ENCODE measurements at regions not wholly inside any gene's neighbourhood (a gene's known extent, or its start where the extent isn't known, plus 50 kb on each side); places are given as distances from the start of the nearest gene placed in this dataset.
"Not testable (repeated sequence)": the region's sequence is repeated elsewhere in the genome, so short reads cannot be mapped to it uniquely, and the experiment has no call there.

DNA sequence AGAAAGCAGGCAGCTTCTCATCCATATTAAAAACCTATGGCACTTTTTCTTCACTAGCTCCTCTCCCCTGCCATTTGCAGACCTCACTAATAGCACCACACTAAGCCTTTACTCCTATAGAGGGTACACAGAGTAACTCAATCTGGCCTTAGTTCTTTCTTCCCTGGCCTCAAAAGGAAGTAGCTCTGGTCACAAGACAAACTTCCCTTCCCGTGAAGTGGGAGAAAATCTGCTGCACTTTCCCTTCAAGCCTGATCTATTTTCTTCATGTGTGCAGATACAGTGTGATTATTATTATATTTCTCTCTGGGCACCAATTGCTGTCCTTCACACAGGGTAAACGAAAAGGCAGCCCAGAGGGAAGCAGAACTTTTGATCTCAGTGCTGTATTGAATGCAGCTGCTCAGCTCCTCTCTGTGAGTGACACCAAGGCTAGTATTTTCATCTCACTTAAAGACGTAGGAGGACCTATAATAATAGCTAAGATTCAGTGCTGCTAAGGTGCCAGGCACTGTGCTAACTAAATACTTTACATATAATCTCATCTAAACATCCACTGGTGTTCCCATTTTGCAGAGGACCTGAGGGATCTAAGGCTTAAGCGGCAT, 61.9 kb upstream of the RASGRP1 start:
- Histone ChIP-seq H3K9me3 (ENCODE audit: control insufficient read depth, insufficient read depth, low read depth, low read length) (no peaks in the 10 kb centered on the region), H3K27me3 (ENCODE audit: control insufficient read depth, insufficient read depth, low read length) (no peaks in the 10 kb centered on the region), H3K36me3 (ENCODE audit: control insufficient read depth, insufficient read depth, low read length) (no peaks in the 10 kb centered on the region), H3K4me1 (ENCODE audit: control insufficient read depth, insufficient read depth, low read length) (no peaks in the 10 kb centered on the region), H3K4me3 (ENCODE audit: low read depth, low read length) (no peak overlapping the region), H3K9ac (ENCODE audit: low read length) (no peak overlapping the region), H3K27ac (ENCODE audit: low read depth, low read length) (no peak overlapping the region)

DNA sequence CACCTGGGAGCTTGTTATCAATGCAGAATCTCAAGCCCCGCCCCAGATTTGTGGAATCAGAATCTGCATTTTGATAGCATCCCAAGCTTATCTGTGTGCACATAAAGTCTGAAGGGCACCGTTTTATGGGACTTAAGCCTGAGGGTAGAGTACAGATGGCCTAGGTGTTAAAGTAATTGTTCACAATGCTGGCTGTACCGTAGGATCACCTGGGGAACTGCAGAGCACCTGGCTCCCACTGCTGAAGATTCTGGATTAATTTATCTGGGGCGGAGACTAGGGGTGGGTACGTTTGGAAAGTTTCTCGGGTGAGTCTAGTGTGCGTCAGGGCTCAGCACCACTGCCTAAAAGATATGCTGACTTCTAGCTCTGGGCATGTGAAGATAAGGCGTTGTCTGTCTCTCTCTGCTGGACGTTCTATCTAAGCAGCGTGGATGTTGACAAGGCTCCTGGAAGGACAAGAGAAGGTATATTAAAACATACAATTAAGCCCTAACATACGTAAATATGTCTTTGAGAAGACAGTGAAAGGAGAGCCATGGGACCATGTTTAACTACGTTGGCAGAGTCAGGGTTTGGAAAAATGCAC, 63.2 kb upstream of the RASGRP1 start:
- no peaks in the 10 kb centered on the region for H3K4me1 ChIP-seq (ENCODE audit: control insufficient read depth, insufficient read depth, low read length)
- no peaks in the 10 kb centered on the region for H3K9me3 ChIP-seq (ENCODE audit: control insufficient read depth, insufficient read depth, low read depth, low read length)
- H3K9ac ChIP-seq (ENCODE audit: low read length), result no peak overlapping the region
- no peaks in the 10 kb centered on the region for H3K27me3 ChIP-seq (ENCODE audit: control insufficient read depth, insufficient read depth, low read length)
- no peaks in the 10 kb centered on the region for H3K36me3 ChIP-seq (ENCODE audit: control insufficient read depth, insufficient read depth, low read length)
- no peak overlapping the region for H3K4me3 ChIP-seq (ENCODE audit: low read depth, low read length)
- H3K27ac ChIP-seq (ENCODE audit: low read depth, low read length), result no peak overlapping the region

DNA sequence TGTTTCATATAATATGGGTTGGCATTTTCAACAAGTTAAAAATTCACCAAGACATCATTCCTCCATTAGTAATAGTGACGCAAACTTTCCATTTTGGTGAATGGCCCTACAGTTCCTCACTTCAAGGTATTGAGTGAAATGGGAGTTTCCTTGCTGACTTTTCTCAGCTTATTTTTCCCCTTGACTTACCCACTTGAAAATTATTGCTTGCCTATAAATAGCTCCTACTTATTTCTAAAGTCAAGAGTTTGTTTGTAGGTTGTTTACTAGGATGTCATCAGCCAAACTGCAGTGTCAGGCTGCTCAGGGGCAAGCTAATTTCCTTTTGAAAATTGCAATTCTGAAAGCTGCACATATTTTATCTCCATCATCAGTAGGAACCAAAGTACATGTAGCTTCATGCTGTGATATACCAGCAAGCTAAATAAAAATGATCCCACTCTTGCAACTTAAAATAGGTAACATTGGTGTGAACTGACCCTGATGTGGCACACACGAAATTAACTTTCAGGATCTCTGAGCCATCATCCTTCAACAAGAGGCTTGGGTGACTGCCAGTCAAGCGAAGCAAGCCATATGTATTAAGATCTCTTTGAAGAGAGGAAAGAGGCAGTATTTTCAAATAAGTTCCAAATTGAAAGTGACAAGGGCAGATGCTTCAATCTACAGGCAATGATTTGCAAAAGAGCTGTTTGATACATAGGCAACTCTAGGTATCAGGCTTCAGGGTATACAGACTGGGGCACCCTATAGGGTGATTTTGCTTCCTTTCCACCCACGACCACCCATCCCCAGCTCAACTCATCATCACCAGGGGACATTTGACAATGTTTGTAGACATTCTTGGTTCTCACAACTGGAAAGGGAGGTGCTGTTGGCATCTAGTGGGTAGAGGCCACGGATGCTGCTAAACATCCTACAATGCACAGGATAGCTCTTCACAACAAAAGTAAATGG, 66.8 kb upstream of the RASGRP1 start:
- no peak overlapping the region for H3K4me3 ChIP-seq (ENCODE audit: low read depth, low read length)
- no peaks in the 10 kb centered on the region for H3K36me3 ChIP-seq (ENCODE audit: control insufficient read depth, insufficient read depth, low read length)
- no peaks in the 10 kb centered on the region for H3K4me1 ChIP-seq (ENCODE audit: control insufficient read depth, insufficient read depth, low read length)
- H3K9ac ChIP-seq (ENCODE audit: low read length), result no peak overlapping the region
- H3K27me3 ChIP-seq (ENCODE audit: control insufficient read depth, insufficient read depth, low read length), result no peaks in the 10 kb centered on the region
- no peak overlapping the region for H3K27ac ChIP-seq (ENCODE audit: low read depth, low read length)
- no peaks in the 10 kb centered on the region for H3K9me3 ChIP-seq (ENCODE audit: control insufficient read depth, insufficient read depth, low read depth, low read length)

DNA sequence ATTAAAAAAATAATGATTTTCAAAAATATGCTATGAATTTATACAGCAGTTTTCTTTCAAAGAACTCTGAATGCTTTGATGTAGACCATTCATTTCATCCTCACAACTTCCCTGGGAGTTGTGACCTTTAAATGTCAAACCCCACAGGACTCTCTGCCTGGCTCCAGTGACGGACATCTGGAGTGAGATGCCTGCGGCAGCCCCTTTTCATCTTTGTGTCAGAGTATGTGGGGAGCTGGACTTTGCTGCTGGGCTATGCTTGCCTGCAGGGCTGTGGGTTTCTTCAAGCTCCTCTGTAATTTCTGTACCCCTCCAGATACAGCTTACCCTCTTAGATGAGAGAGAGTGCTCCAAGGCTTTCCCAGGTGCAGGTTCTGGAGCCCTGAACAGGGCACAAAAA, 70.6 kb upstream of the RASGRP1 start:
- H3K36me3 ChIP-seq (ENCODE audit: control insufficient read depth, insufficient read depth, low read length), result no peaks in the 10 kb centered on the region
- H3K9ac ChIP-seq (ENCODE audit: low read length), result no peak overlapping the region
- H3K4me1 ChIP-seq (ENCODE audit: control insufficient read depth, insufficient read depth, low read length), result no peaks in the 10 kb centered on the region
- H3K9me3 ChIP-seq (ENCODE audit: control insufficient read depth, insufficient read depth, low read depth, low read length), result no peaks in the 10 kb centered on the region
- no peak overlapping the region for H3K27ac ChIP-seq (ENCODE audit: low read depth, low read length)
- no peak overlapping the region for H3K4me3 ChIP-seq (ENCODE audit: low read depth, low read length)
- H3K27me3 ChIP-seq (ENCODE audit: control insufficient read depth, insufficient read depth, low read length), result no peaks in the 10 kb centered on the region

DNA sequence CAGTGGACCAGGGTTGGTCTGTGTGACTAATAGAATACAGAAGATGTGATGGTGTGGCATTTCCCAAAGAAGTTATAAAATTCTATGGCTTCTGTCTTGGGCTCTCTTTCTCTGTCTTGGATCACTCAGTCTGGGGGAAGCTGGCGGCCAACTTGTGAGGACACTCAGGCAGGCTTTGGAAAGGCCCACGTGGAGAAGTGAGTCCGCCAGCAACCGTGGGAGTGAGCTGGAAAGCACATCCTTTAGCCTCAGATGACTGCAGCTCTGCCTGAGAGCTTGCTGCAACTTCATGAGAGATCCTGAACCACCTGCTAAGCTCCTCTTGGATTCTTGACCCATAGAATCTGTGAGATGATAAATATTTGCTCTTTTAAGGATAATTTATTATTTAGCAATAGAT, 72.0 kb upstream of the RASGRP1 start:
- no peak overlapping the region for H3K27ac ChIP-seq (ENCODE audit: low read depth, low read length)
- no peaks in the 10 kb centered on the region for H3K4me1 ChIP-seq (ENCODE audit: control insufficient read depth, insufficient read depth, low read length)
- H3K36me3 ChIP-seq (ENCODE audit: control insufficient read depth, insufficient read depth, low read length), result no peaks in the 10 kb centered on the region
- H3K27me3 ChIP-seq (ENCODE audit: control insufficient read depth, insufficient read depth, low read length), result peaks cover 3% of the 10 kb centered on the region; the same call in 1 of the 2 replicates
- no peaks in the 10 kb centered on the region for H3K9me3 ChIP-seq (ENCODE audit: control insufficient read depth, insufficient read depth, low read depth, low read length)
- no peak overlapping the region for H3K9ac ChIP-seq (ENCODE audit: low read length)
- H3K4me3 ChIP-seq (ENCODE audit: low read depth, low read length), result no peak overlapping the region

DNA sequence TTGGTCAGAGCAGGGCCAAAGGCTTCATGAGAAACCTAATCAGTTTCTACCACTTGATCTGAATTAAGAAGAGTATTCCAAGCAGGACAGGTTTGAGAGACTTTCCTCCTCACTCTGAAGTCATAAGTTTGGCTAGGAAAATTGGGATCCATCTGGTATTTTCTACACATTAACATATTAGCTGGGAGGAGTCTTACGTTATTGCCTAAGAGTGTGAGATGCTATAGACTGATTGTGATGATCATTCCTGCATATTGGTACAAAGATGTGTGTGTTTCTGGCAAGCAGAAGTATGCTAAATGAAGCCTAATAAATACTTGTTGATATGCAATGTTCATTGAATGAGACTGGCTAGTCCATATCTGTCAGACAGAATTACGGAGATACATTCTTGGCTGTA, 73.5 kb upstream of the RASGRP1 start:
- H3K4me1 ChIP-seq (ENCODE audit: control insufficient read depth, insufficient read depth, low read length), result 0 out of 2 replicates have a peak, but pooled peaks cover 4% of the 10 kb centered on the region
- no peaks in the 10 kb centered on the region for H3K9me3 ChIP-seq (ENCODE audit: control insufficient read depth, insufficient read depth, low read depth, low read length)
- H3K27ac ChIP-seq (ENCODE audit: low read depth, low read length), result no peak overlapping the region
- no peak overlapping the region for H3K9ac ChIP-seq (ENCODE audit: low read length)
- peaks cover 9% of the 10 kb centered on the region; the same call in 1 of the 2 replicates for H3K27me3 ChIP-seq (ENCODE audit: control insufficient read depth, insufficient read depth, low read length)
- H3K4me3 ChIP-seq (ENCODE audit: low read depth, low read length), result no peak overlapping the region
- H3K36me3 ChIP-seq (ENCODE audit: control insufficient read depth, insufficient read depth, low read length), result no peaks in the 10 kb centered on the region

DNA sequence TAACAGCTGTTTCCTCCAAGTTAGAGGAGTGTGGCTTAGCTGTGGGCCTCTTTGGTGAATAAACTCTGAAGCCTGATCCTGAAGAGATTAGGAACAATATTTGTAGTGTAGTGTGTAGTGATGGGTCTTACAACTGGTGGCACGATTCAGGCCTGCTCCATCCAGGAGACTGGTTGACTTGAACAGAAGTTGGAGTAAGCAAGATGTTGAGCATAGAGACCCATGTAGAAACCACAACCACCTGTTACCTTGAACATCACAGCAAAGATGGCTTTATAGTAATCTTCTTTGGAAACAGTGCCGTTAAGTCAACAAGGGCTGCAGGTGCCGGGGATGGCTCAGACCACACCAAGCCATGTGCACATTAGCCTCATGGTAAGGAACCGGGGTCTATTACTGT, 74.2 kb upstream of the RASGRP1 start:
- Histone ChIP-seq H3K9ac (ENCODE audit: low read length) (no peak overlapping the region), H3K27ac (ENCODE audit: low read depth, low read length) (no peak overlapping the region), H3K4me3 (ENCODE audit: low read depth, low read length) (no peak overlapping the region), H3K27me3 (ENCODE audit: control insufficient read depth, insufficient read depth, low read length) (peaks cover 9% of the 10 kb centered on the region; the same call in 1 of the 2 replicates), H3K9me3 (ENCODE audit: control insufficient read depth, insufficient read depth, low read depth, low read length) (no peaks in the 10 kb centered on the region), H3K4me1 (ENCODE audit: control insufficient read depth, insufficient read depth, low read length) (0 out of 2 replicates have a peak, but pooled peaks cover 4% of the 10 kb centered on the region), H3K36me3 (ENCODE audit: control insufficient read depth, insufficient read depth, low read length) (no peaks in the 10 kb centered on the region)

DNA sequence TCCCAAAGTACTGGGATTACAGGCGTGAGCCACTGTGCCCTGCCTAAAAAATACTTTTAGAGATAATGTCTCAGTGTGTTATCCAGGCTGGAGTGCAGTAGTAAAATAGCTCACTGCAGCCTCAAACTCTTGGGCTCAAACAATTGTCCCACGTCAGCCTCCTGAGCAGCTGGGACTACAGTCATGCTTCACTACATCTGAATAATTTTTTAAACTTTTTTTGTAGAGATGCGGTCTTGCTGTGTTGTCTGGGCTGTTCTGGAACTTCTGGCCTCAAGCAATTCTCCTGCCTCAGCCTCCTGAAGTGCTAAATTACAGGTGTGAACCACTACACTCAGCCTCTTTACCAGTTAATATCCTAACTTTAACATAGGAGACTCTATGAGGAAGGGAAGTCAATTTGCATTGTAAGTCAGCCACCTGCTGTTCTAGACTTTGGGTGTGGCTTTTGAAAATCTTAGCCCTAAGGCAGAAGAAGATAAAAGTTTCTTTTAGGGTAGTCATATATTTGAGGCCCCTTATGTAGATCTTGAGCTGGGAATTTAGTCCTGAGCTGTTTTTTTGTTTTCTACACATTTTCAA, 78.2 kb upstream of the RASGRP1 start:
- H3K27ac ChIP-seq (ENCODE audit: low read depth, low read length), result no peak overlapping the region
- H3K4me1 ChIP-seq (ENCODE audit: control insufficient read depth, insufficient read depth, low read length), result 0 out of 2 replicates have a peak, but pooled peaks cover 4% of the 10 kb centered on the region

DNA sequence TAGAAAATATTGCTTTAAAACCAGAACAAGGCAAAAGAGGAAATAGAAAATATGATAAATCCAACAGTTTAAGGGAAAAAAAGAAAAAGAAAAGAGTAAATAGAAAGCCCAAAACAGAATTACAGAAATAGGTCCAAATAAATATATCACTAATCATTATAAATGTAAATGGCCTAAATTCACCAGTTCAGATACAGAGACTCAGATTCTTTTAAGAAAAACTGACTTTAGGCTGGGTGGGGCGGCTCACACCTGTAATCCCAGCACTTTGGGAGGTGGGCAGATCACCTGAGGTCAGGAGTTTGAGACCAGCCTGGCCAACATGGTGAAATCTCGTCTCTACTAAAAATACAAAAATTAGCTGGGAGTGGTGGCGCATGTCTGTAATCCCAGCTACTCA, 79.7 kb upstream of the RASGRP1 start:
- not testable (repeated sequence) for H3K27me3 ChIP-seq (ENCODE audit: control insufficient read depth, insufficient read depth, low read length); H3K4me1 ChIP-seq (ENCODE audit: control insufficient read depth, insufficient read depth, low read length); H3K36me3 ChIP-seq (ENCODE audit: control insufficient read depth, insufficient read depth, low read length); H3K9me3 ChIP-seq (ENCODE audit: control insufficient read depth, insufficient read depth, low read depth, low read length); H3K4me3 ChIP-seq (ENCODE audit: low read depth, low read length); H3K27ac ChIP-seq (ENCODE audit: low read depth, low read length); H3K9ac ChIP-seq (ENCODE audit: low read length)

More for the DNA sequence above, 78.2 kb upstream of the RASGRP1 start:
- H3K9ac ChIP-seq (ENCODE audit: low read length), result no peak overlapping the region
- no peaks in the 10 kb centered on the region for H3K36me3 ChIP-seq (ENCODE audit: control insufficient read depth, insufficient read depth, low read length)
- peaks cover 9% of the 10 kb centered on the region; the same call in 1 of the 2 replicates for H3K27me3 ChIP-seq (ENCODE audit: control insufficient read depth, insufficient read depth, low read length)
- no peak overlapping the region for H3K4me3 ChIP-seq (ENCODE audit: low read depth, low read length)
- no peaks in the 10 kb centered on the region for H3K9me3 ChIP-seq (ENCODE audit: control insufficient read depth, insufficient read depth, low read depth, low read length)

DNA sequence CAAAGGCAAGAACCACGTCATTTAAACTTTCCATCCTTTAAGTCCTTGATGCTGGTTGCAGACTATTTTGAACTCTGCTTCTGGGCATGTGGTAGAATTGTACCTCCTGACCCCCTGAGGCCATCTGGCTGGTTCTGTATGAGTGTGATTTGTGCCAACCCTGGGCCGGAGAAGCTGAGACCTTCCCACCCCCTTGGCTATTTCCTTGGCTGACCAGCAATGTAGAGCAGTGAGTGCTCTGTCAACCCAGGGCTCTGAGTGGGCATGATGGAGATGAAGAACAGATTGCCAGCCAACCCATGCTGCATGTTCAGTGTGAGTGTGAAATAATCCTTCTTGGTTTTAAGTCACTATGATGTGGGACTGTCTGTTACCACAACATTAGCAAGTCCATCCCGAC, 82.1 kb upstream of the RASGRP1 start:
- Histone ChIP-seq H3K27me3 (ENCODE audit: control insufficient read depth, insufficient read depth, low read length) (peaks cover 4% of the 10 kb centered on the region; the same call in 1 of the 2 replicates), H3K9ac (ENCODE audit: low read length) (no peak overlapping the region), H3K4me1 (ENCODE audit: control insufficient read depth, insufficient read depth, low read length) (peaks cover 10% of the 10 kb centered on the region; the same call in 1 of the 2 replicates), H3K36me3 (ENCODE audit: control insufficient read depth, insufficient read depth, low read length) (no peaks in the 10 kb centered on the region), H3K4me3 (ENCODE audit: low read depth, low read length) (no peak overlapping the region), H3K27ac (ENCODE audit: low read depth, low read length) (no peak overlapping the region), H3K9me3 (ENCODE audit: control insufficient read depth, insufficient read depth, low read depth, low read length) (no peaks in the 10 kb centered on the region)

Measured in HUES6 (cell line).